Activated CD4-positive, alpha-beta memory T cell treated with anti-CD3 and anti-CD28 coated beads for 36 hours (primary cell): ENCODE measurements at regions not wholly inside any gene's neighbourhood (a gene's known extent, or its start where the extent isn't known, plus 50 kb on each side); places are given as distances from the start of the nearest gene placed in this dataset.

Experiments
- CTCF ChIA-PET: fragments of 350-600 bp; sonication (Branson Sonifier 250); formaldehyde crosslinking; loops from one replicate; lab custom pipeline; 2021; ENCODE audit warnings: antibody characterized with exemption, inconsistent platforms; lab: Charles Lee
- POLR2A ChIA-PET: fragments of 350-600 bp; sonication (Branson Sonifier 250); formaldehyde crosslinking; loops from one replicate; lab custom pipeline; 2021; ENCODE audit warnings: antibody characterized with exemption; lab: Charles Lee
- DNase-seq: peaks from one replicate; pipeline ENCODE4 v3.0.0-alpha.2; 2020
- H3K27ac Mint-ChIP-seq: one replicate; pipeline ENCODE4 v1.8.0; 2021; ENCODE audit warnings: mixed read lengths
- H3K27me3 Mint-ChIP-seq: one replicate; pipeline ENCODE4 v1.8.0; 2021; ENCODE audit warnings: mixed read lengths
- H3K36me3 Mint-ChIP-seq: one replicate; pipeline ENCODE4 v1.8.0; 2021; ENCODE audit warnings: mixed read lengths
- H3K4me1 Mint-ChIP-seq: one replicate; pipeline ENCODE4 v1.8.0; 2021; ENCODE audit warnings: low read depth, mixed read lengths
- H3K4me3 Mint-ChIP-seq: one replicate; pipeline ENCODE4 v1.8.0; 2021; ENCODE audit warnings: mild to moderate bottlenecking, mixed read lengths
- H3K9me3 Mint-ChIP-seq: one replicate; pipeline ENCODE4 v1.8.0; 2021; ENCODE audit warnings: mixed read lengths
- intact Hi-C: fragments of 100-400 bp; cut with micrococcal nuclease; formaldehyde crosslinking; loops from one replicate; pipeline ENCODE4 v1.15.1; 2023

DNA sequence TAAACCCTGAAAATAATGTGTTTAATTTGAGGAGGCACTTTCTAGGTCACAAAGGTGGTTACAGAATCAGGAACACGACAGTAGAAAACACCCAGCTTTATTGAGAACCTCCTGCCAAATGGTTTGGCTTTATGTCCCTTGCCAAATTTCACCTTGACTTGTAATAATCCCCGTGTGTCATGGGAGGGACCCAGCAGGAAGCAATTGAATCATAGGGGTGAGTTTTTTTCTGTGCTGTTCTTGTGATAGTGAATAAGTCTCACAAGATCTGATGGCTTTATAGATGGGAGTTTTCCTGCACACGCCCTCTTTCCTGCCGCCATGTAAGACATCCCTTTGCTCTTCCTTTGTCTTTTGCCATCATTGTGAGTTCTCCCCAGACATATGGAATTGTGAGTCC is 193.8 kb upstream of the KLF6 start:
- intact Hi-C loops = no loop called here
- H3K27ac Mint-ChIP-seq = no peak overlapping the region
- H3K27me3 Mint-ChIP-seq = no peaks in the 10 kb centered on the region
- H3K36me3 Mint-ChIP-seq = peaks cover 7% of the 10 kb centered on the region
- CTCF ChIA-PET = no interaction called here
- H3K4me3 Mint-ChIP-seq = no peak overlapping the region
- DNase-seq = peak; percentile 34
- peaks cover 46% of the 10 kb centered on the region for H3K4me1 Mint-ChIP-seq
- H3K9me3 Mint-ChIP-seq = peaks cover 15% of the 10 kb centered on the region
- POLR2A ChIA-PET = no interaction called here

DNA sequence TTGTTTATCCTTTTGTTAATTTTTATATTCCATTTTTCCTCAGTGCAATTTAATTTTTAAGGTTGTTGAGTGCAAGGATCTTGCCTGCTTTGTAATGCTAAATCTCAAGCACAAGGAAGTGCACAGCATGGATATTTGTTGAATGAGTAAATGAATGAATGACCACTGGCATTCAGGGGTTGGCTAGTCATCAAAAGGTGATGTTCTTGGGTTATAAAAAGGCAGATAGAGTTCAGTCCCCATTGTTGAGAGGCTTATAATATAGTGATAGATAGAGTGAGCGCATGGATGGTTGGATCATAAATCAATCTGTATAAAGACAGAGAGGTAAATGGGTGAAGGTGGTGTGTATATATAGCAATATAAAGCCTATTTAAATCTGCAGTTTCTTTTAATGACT is 193.2 kb upstream of the KLF6 start:
- peaks cover 14% of the 10 kb centered on the region for H3K9me3 Mint-ChIP-seq
- no peak overlapping the region for H3K4me3 Mint-ChIP-seq
- no peaks in the 10 kb centered on the region for H3K27me3 Mint-ChIP-seq
- CTCF ChIA-PET = no interaction called here
- peaks cover 7% of the 10 kb centered on the region for H3K36me3 Mint-ChIP-seq
- DNase-seq = no peak
- intact Hi-C loops = no loop called here
- peaks cover 47% of the 10 kb centered on the region for H3K4me1 Mint-ChIP-seq
- POLR2A ChIA-PET = no interaction called here
- no peak overlapping the region for H3K27ac Mint-ChIP-seq

DNA sequence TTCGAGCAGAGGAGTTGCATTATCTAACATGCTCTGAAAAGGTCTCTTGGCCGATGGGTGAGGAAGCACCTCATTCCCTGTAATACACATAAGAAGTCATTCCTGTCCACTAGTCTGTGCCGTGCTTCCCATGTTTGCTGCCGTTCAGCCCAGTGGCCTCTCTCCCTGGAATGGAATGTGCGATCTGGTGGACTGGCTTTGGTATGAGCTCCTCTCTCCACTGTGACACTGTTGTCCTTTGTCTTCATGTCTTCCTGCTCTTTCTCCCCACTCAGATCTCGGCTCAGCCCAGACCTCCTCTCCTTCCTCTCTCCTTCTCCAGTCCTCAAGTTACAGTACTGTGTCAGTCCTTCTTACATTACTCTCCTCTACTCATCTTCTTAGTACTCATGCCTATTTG is 192.8 kb upstream of the KLF6 start:
- ChIA-PET CTCF (no interaction called here), POLR2A (no interaction called here)
- DNase-seq = no peak
- peaks cover 6% of the 10 kb centered on the region for H3K36me3 Mint-ChIP-seq
- peaks cover 11% of the 10 kb centered on the region for H3K9me3 Mint-ChIP-seq
- H3K4me3 Mint-ChIP-seq = no peak overlapping the region
- intact Hi-C loops = no loop called here
- no peak overlapping the region for H3K27ac Mint-ChIP-seq
- H3K4me1 Mint-ChIP-seq = peaks cover 50% of the 10 kb centered on the region
- H3K27me3 Mint-ChIP-seq = no peaks in the 10 kb centered on the region

DNA sequence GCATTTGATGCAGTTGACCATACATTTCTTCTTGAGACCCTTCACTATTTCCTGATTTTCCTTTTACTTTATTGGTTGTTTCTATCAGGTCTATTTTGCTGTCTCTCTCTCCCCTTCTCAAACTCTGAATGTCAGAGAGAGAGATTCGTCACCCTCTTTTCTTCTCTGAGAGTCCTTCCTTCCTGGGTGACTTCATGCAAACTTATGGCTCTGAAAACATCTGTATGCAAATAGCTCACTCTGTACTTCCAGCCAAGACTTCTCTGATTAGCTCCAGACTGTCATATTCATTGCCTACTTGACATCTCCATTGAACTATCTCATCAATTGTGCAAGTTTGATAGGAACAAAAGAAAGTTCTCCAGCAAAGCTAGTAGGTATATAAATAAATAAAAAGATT is 191.7 kb upstream of the KLF6 start:
- Mint-ChIP-seq H3K27me3 (no peaks in the 10 kb centered on the region), H3K4me3 (no peak overlapping the region), H3K36me3 (peaks cover 5% of the 10 kb centered on the region), H3K4me1 (peaks cover 53% of the 10 kb centered on the region), H3K27ac (no peak overlapping the region), H3K9me3 (peaks cover 8% of the 10 kb centered on the region)
- POLR2A ChIA-PET = interaction anchor here (0.7 kb wide), 1 partner anchor 192 kb away, joined by 4 read pairs; the partner anchor contains the start of gene KLF6
- intact Hi-C loops = no loop called here
- CTCF ChIA-PET = no interaction called here
- DNase-seq = no peak

DNA sequence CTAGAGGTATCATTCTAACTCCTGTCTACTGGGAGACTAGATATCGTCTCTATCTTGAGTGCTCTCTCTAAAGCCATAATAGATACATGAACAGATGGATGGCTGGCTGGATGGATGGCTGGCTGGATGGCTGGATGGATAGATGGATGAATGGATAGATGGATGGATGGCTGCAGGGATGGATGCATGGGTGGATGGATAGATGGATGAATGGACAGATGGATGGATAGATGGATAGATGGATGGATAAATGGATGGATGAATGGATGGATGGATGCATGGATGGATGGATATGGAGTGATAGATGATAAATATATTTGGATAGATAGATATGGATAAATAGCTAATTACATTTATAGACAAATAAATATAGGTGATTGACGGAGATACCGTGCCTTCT is 191.2 kb upstream of the KLF6 start:
- ChIA-PET CTCF (no interaction called here), POLR2A (interaction anchor here (0.6 kb wide), 1 partner anchor 13 kb away, joined by 4 read pairs; no protein-coding TSS in a partner anchor)
- intact Hi-C loops = no loop called here

DNA sequence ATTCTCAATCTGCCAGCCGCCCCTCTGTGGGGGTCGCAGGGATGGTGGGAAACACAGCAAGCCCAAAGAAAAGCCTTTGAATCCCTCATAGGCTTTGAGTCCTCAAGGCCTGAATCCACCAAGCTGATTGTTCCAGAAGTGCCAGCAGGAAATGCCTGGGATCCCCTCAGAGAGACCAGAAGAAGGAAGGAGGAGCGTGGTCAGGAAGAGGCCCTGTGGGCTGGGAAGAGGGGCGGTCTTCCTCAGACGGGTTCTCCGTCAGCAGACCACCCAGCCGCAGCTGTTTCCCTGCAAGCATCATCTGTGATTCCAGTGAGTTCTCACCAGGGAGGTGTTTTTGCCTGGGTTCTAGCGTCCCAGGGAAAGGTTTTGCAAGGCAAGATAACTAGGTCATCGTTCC is 190.0 kb upstream of the KLF6 start:
- H3K9me3 Mint-ChIP-seq = peaks cover 8% of the 10 kb centered on the region
- H3K4me1 Mint-ChIP-seq = peaks cover 53% of the 10 kb centered on the region
- ChIA-PET CTCF (no interaction called here), POLR2A (no interaction called here)
- intact Hi-C loops = no loop called here
- H3K27ac Mint-ChIP-seq = no peak overlapping the region
- H3K4me3 Mint-ChIP-seq = peak overlapping the region; percentile 4
- no peaks in the 10 kb centered on the region for H3K27me3 Mint-ChIP-seq
- H3K36me3 Mint-ChIP-seq = peaks cover 5% of the 10 kb centered on the region
- DNase-seq = no peak

More for the DNA sequence above, 191.2 kb upstream of the KLF6 start:
- peaks cover 8% of the 10 kb centered on the region for H3K9me3 Mint-ChIP-seq
- peaks cover 53% of the 10 kb centered on the region for H3K4me1 Mint-ChIP-seq
- peaks cover 5% of the 10 kb centered on the region for H3K36me3 Mint-ChIP-seq
- H3K27me3 Mint-ChIP-seq = no peaks in the 10 kb centered on the region
- no peak overlapping the region for H3K27ac Mint-ChIP-seq
- no peak overlapping the region for H3K4me3 Mint-ChIP-seq
- no peak for DNase-seq

DNA sequence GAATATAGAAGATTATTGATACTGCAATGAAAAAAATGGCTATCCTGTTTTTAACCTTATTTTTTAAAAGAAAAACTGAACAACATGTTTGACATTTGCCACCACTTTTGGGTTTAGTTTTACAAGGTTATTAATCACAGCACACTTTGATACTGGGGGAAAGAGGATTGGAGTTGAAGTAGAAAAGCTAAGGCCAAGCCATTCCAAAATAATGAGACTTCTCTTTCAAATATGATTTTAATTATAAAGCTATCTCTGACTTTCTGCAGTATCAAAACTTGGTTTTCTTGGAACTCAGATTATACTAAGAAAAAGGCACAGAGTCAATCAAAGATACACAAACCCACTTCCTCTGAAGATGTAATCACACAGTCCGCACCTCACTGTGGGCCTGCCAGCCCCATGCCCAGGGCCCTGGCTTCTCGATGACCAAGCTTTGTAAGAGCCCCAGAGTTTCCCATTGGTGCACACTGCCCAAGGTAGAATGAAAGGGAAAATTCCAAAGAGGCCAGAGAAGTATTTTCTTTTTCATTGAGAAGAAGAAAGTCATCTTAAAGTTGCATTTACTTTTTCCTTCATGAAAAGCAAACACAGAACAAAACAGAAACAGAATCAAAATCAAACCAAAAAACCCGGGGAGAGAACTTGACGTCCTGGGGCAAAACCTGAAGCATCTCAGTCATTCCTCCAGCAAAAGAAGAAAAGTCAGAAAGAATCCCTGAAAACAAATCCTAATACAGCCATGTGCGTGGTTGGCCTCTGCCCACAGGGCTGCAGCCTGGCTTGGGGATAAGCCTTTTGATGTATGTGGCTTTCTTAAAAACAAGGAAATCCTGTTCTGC is 187.7 kb upstream of the KLF6 start:
- peak; percentile 68 for DNase-seq

DNA sequence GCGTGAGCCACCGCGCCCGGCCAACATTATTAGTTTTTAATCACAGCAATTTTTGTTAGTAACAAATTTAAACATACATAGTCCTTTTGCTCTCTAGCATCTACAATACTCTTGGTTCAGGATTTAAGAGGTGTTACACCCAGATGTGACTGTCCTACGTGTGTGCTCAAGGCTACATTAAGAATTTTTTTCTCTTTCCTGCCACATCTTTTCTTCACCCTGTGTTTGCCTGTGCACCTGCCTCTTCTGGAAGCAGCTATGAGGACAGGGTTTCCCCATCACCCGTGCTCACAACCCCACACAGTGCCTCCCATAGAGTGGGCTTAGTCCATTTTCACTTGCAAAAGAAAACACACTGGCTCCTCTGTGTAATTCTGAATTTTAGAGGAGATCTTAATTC is 186.7 kb upstream of the KLF6 start:
- ChIA-PET CTCF (no interaction called here), POLR2A (interaction anchor here (2.0 kb wide), 1 partner anchor 11 kb away, joined by 7 read pairs; no protein-coding TSS in a partner anchor)
- intact Hi-C loops = loop anchor here (2.0 kb wide), 5 partner anchors 25 to 95 kb away; no protein-coding TSS in a partner anchor
- H3K4me3 Mint-ChIP-seq = no peak overlapping the region
- H3K36me3 Mint-ChIP-seq = peaks cover 5% of the 10 kb centered on the region
- no peak for DNase-seq
- no peaks in the 10 kb centered on the region for H3K27me3 Mint-ChIP-seq
- H3K9me3 Mint-ChIP-seq = peaks cover 8% of the 10 kb centered on the region
- H3K4me1 Mint-ChIP-seq = peaks cover 50% of the 10 kb centered on the region
- H3K27ac Mint-ChIP-seq = peak overlapping the region; percentile 96

More for the DNA sequence above, 187.7 kb upstream of the KLF6 start:
- H3K9me3 Mint-ChIP-seq = peaks cover 8% of the 10 kb centered on the region
- intact Hi-C loops = loop anchor here (2.0 kb wide), 5 partner anchors 24 to 94 kb away; no protein-coding TSS in a partner anchor
- H3K36me3 Mint-ChIP-seq = peaks cover 5% of the 10 kb centered on the region
- ChIA-PET POLR2A (interaction anchor here (2.0 kb wide), 1 partner anchor 12 kb away, joined by 7 read pairs; no protein-coding TSS in a partner anchor), CTCF (no interaction called here)
- no peaks in the 10 kb centered on the region for H3K27me3 Mint-ChIP-seq
- peaks cover 49% of the 10 kb centered on the region for H3K4me1 Mint-ChIP-seq
- peak overlapping the region; percentile 66 for H3K4me3 Mint-ChIP-seq
- H3K27ac Mint-ChIP-seq = peak overlapping the region; percentile 96

DNA sequence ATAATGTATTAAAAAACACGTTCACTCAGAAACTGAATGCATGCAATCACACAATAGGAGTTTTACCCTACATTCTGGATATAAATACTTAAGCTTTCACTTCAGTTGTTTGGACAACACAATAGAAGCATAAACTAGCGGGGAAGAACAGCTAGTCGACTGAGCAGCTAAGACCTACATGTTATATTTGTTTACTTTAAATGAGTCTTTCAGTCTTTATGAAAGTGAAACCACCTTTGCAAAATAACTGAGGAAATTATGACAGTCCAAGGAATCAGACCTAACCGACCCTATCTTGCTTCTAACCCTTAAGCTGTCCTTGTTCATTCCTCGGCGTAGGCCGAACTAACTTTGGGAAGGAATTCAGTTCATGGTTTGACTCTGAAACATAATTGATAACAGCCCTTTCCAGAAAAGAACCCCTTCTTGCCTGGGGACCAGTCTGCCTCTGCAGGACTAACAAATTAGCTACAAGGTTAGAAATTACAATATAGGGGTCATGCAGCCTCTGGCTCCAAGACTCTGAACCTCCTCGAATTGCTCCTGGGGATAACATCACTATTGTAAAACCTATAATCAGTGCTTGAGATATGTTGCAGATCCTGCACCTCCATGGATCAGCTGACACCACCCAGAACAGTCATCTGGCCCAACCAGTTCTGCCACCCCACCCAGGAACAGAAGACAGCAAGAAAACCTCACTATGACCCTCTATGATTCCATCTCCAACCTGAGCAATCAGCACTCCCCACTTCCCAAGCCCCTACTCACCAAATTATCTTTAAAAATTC is 185.1 kb upstream of the KLF6 start:
- Mint-ChIP-seq H3K4me1 (peaks cover 50% of the 10 kb centered on the region), H3K27ac (peak overlapping the region; percentile 60), H3K9me3 (peaks cover 5% of the 10 kb centered on the region), H3K4me3 (peak overlapping the region; percentile 17), H3K36me3 (peaks cover 5% of the 10 kb centered on the region), H3K27me3 (no peaks in the 10 kb centered on the region)
- CTCF ChIA-PET = interaction anchor here (0.7 to 1.5 kb wide), 3 partner anchors 24 to 772 kb away, joined by 3 to 4 read pairs (median 3); no protein-coding TSS in a partner anchor
- no peak for DNase-seq
- POLR2A ChIA-PET = interaction anchor here (0.6 kb wide), 1 partner anchor 185 kb away, joined by 3 read pairs; the partner anchor contains the start of gene KLF6
- intact Hi-C loops = no loop called here

DNA sequence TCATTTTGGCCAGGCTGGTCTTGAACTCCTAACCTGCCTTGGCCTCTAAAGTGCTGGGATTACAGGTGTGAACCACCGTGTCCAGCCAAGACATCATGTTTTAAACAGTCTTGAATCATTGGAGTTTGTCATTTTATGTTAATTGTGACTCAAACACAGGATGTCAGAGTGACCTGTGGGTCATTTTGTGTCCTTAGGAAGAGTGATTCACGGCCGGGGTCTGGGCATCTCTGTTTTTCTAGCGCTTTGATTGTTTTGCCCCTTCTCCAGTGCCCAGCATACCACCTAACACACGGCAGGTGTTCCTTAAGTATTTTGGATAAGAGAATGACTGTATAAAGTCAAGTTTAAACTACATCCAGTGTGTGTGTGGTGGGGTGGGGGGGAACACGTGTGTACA is 183.7 kb upstream of the KLF6 start:
- Mint-ChIP-seq H3K27me3 (no peaks in the 10 kb centered on the region), H3K4me1 (peaks cover 48% of the 10 kb centered on the region), H3K4me3 (no peak overlapping the region), H3K27ac (no peak overlapping the region), H3K36me3 (no peaks in the 10 kb centered on the region), H3K9me3 (no peaks in the 10 kb centered on the region)
- DNase-seq = no peak
- ChIA-PET POLR2A (no interaction called here), CTCF (no interaction called here)
- intact Hi-C loops = no loop called here

DNA sequence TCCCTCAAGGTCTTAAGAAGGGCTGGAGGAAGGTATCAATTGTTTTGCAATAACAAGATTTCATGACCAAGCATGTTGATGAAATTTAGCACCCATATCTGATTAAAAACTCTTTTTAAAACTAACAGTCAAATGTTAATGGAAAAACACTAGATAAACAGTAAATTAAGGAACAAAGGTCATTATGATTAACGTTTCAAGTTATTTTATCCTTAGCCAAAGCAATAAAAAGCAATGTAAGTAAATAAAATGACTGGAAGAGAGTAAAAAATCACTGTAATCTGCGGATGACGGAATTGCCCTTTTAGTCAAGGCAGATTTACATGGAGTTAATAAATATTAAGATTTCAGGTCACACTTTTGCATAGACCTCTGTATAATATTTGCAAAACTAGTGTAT is 179.5 kb upstream of the KLF6 start:
- CTCF ChIA-PET = no interaction called here
- no peaks in the 10 kb centered on the region for H3K36me3 Mint-ChIP-seq
- H3K27me3 Mint-ChIP-seq = no peaks in the 10 kb centered on the region
- POLR2A ChIA-PET = no interaction called here
- H3K9me3 Mint-ChIP-seq = no peaks in the 10 kb centered on the region
- intact Hi-C loops = loop anchor here (5.0 kb wide), 1 partner anchor 168 kb away; no protein-coding TSS in a partner anchor
- peaks cover 41% of the 10 kb centered on the region for H3K4me1 Mint-ChIP-seq
- H3K4me3 Mint-ChIP-seq = no peak overlapping the region
- DNase-seq = no peak
- H3K27ac Mint-ChIP-seq = no peak overlapping the region

DNA sequence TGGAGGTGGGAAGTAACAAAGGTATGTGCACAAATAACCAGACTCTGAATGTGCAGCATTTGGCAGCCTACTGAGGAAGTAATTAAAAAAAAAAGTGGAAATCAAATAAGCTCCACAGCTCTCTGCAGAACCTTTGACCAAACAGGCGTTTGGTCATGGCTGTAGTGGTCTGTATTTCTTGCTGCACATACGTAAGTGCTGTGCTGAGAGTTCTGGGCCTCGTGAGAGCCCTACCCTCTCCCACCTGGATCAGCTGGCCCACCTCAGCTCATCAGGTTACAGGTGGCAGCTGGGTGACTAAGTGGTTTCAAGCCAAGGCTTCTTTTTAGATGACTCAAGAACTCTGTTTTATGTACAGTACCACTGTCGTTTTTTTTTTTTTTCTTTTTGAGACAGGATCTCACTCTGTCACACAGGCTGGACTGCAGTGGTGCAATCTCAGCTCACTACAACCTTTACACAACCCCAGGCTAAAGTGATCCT is 178.2 kb upstream of the KLF6 start:
- H3K27me3 Mint-ChIP-seq = no peaks in the 10 kb centered on the region
- H3K36me3 Mint-ChIP-seq = no peaks in the 10 kb centered on the region
- peak; percentile 44 for DNase-seq
- peaks cover 39% of the 10 kb centered on the region for H3K4me1 Mint-ChIP-seq
- no peaks in the 10 kb centered on the region for H3K9me3 Mint-ChIP-seq
- no peak overlapping the region for H3K4me3 Mint-ChIP-seq
- no peak overlapping the region for H3K27ac Mint-ChIP-seq
- ChIA-PET POLR2A (interaction anchor here (0.6 kb wide), 2 partner anchors 13 to 82 kb away, joined by 3 to 4 read pairs; no protein-coding TSS in a partner anchor), CTCF (no interaction called here)
- intact Hi-C loops = loop anchor here (5.0 kb wide), 1 partner anchor 169 kb away; no protein-coding TSS in a partner anchor
